A549 (cell line): ENCODE measurements at regions not wholly inside any gene's neighbourhood (a gene's known extent, or its start where the extent isn't known, plus 50 kb on each side); places are given as distances from the start of the nearest gene placed in this dataset.

Source experiments
- ATAC-seq, 2 experiments: fragments of 200-7000 bp in 1 of 2; fragments of >200 bp in 1 of 2; cut with Nextera tagmentation in 1 of 2; cut with Tn5 transposase in 1 of 2; 3 replicates each; pipeline versions ENCODE4 v1.8.0 to v1.9.1; 2018 to 2020; ENCODE audit warnings: mild to moderate bottlenecking in 1 of 2, moderate library complexity in 1 of 2
- CTCF ChIA-PET: fragments of 300-600 bp; sonication (Branson Sonifier 250); formaldehyde crosslinking; extraction: SDS; loops from one replicate; lab custom pipeline; 2021; ENCODE audit warnings: antibody characterized with exemption, inconsistent platforms; lab: Yijun Ruan, JAX
- POLR2A ChIA-PET: fragments of 350-600 bp; formaldehyde crosslinking; extraction: SDS; loops from one replicate; lab custom pipeline; 2021; ENCODE audit warnings: antibody characterized with exemption, inconsistent platforms; lab: Yijun Ruan, JAX
- DNase-seq, 2 experiments: peaks; one replicate each; pipeline versions ENCODE4 v3.0.0 to v3.0.0-alpha.2; 2011 to 2016; ENCODE audit warnings: low read depth in 1 of 2, low spot score in 1 of 2
- FAIRE-seq: peaks from 2 replicates; lab custom pipeline; 2011; peaks lifted over from hg19 to GRCh38; lab: Jason Lieb, UNC
- H3K27ac ChIP-seq, 2 experiments: fragments of >200 bp; sonication (Bioruptor Twin); formaldehyde crosslinking; 3 replicates each; pipeline ENCODE4 v1.5.1; 2016 to 2017
- H3K4me1 ChIP-seq: fragments of >200 bp; sonication (Bioruptor Twin); formaldehyde crosslinking; 3 replicates; pipeline ENCODE4 v1.6.1; 2016
- H3K4me2 ChIP-seq: fragments of >200 bp; sonication (Bioruptor Twin); formaldehyde crosslinking; 3 replicates; pipeline ENCODE4 v1.6.1; 2016
- H3K4me3 ChIP-seq: fragments of >200 bp; sonication (Bioruptor Twin); formaldehyde crosslinking; 3 replicates; pipeline ENCODE4 v1.5.1; 2016
- H3K9me3 ChIP-seq: fragments of >200 bp; sonication (Bioruptor Twin); formaldehyde crosslinking; 3 replicates; pipeline ENCODE4 v1.6.1; 2016
- CHD2 ChIP-seq: fragments of 150-350 bp; IDR thresholded peaks from 2 replicates; pipeline ENCODE4 v1.6.1; 2014; ENCODE audit warnings: low read length; ENCODE audit not compliant: partially characterized antibody
- CHD4 ChIP-seq: fragments of 200-600 bp; sonication (generic); IDR thresholded peaks from 2 replicates; pipeline ENCODE4 v1.6.1; 2016; ENCODE audit warnings: antibody characterized with exemption, mild to moderate bottlenecking, borderline replicate concordance
- E2F6 ChIP-seq: IDR thresholded peaks from 2 replicates; pipeline ENCODE4 v1.6.1; 2012; ENCODE audit warnings: low read depth, borderline replicate concordance
- EP300 ChIP-seq, 2 experiments: fragments of >200 bp; sonication (Bioruptor Twin); formaldehyde crosslinking; IDR thresholded peaks; 2 replicates in 1 of 2; 3 replicates in 1 of 2; pipeline ENCODE4 v1.6.1; 2016 to 2017
- FOSB ChIP-seq: fragments of 250-450 bp; sonication (Bioruptor Pico); IDR thresholded peaks from 2 replicates; pipeline ENCODE4 v1.5.0; 2020; ENCODE audit warnings: mild to moderate bottlenecking, moderate library complexity
- HEYL ChIP-seq: fragments of 250-450 bp; sonication (Bioruptor Pico); IDR thresholded peaks from 2 replicates; pipeline ENCODE4 v1.8.0; 2021; ENCODE audit warnings: mild to moderate bottlenecking, moderate library complexity
- JUN ChIP-seq, 2 experiments: fragments of >200 bp; sonication (Bioruptor Twin); formaldehyde crosslinking; IDR thresholded peaks; 2 replicates in 1 of 2; 3 replicates in 1 of 2; pipeline ENCODE4 v1.6.1; 2016 to 2017
- JUNB ChIP-seq: fragments of >200 bp; sonication (Bioruptor Twin); formaldehyde crosslinking; IDR thresholded peaks from 2 replicates; pipeline ENCODE4 v1.6.1; 2016
- KDM5A ChIP-seq: fragments of 200-600 bp; sonication (generic); IDR thresholded peaks from 2 replicates; pipeline ENCODE4 v1.6.1; 2016; ENCODE audit warnings: antibody characterized with exemption, mild to moderate bottlenecking
- MYC ChIP-seq: IDR thresholded peaks from 2 replicates; pipeline ENCODE4 v1.6.1; 2012; ENCODE audit warnings: mild to moderate bottlenecking, inconsistent platforms, low read length, improper control_type of control experiment, borderline replicate concordance
- POLR2A ChIP-seq: IDR thresholded peaks from 2 replicates; pipeline ENCODE4 v1.6.1; 2012; ENCODE audit warnings: mild to moderate bottlenecking, low read length
- POLR2AphosphoS2 ChIP-seq: conservative IDR thresholded peaks from 2 replicates; pipeline ENCODE4 v1.6.1; 2012; ENCODE audit warnings: low read length, improper control_type of control experiment, inconsistent platforms
- REST ChIP-seq: fragments of 200-600 bp; sonication (generic); IDR thresholded peaks from 2 replicates; pipeline ENCODE4 v1.6.1; 2016; ENCODE audit warnings: antibody characterized with exemption, mild to moderate bottlenecking, moderate library complexity
- RNF2 ChIP-seq: fragments of 200-600 bp; sonication (generic); IDR thresholded peaks from 2 replicates; pipeline ENCODE4 v1.6.1; 2016; ENCODE audit warnings: low read depth, mild to moderate bottlenecking, antibody characterized with exemption, moderate library complexity, borderline replicate concordance
- WGBS: methylation state at CpG from one replicate; pipeline ENCODE4 v1.1.6; 2017; ENCODE audit errors: missing lambda C conversion rate; 5-methylcytosine and 5-hydroxymethylcytosine counted together
- TF ChIP-seq, protein P1 (sequence below): fragments of 150-350 bp; IDR thresholded peaks from 2 replicates; pipeline ENCODE4 v1.6.1; 2014; ENCODE audit warnings: low read depth, mild to moderate bottlenecking, low read length
- TF ChIP-seq, protein P2 (sequence below): fragments of >200 bp; sonication (Bioruptor Twin); formaldehyde crosslinking; IDR thresholded peaks from 3 replicates; pipeline ENCODE4 v1.5.1; 2016
- TF ChIP-seq, protein P3 (sequence below): IDR thresholded peaks from 2 replicates; pipeline ENCODE4 v1.6.1; 2012

DNA sequence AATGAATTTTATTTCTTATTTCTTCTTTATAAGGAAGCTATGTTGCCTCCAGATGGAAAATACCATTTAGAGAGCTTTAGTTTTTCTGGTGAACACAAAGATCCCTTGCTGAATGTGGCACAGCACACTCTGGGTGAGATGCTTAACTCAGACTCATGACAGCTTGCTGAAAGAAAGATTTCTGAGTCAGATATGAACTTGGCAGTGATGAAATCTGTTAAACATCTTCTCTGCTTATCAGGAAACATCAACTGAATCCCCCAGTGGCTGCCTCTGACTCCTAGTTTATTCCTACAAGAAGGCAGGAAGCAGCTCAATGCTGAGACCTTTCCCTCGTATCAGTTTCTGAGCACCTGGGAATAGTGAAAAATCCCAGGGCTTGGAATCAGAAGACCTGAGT, 162.8 kb downstream of the OSR1 start (continued):
- TF ChIP-seq REST (no peak), HEYL (CRISPR knock-in tag) (no peak), E2F6 (no peak), JUN (IDR thresholded peaks at IDR 0.05) (no peak), POLR2AphosphoS2 (no peak)
- TF ChIP-seq, all 56 proteins: peak for 0

- WGBS, result 86% methylated on average over 1 of the region's 1 CpG
- Histone ChIP-seq H3K4me2 (no peak overlapping the region), H3K27ac (no peak overlapping the region), H3K4me1 (no peaks in the 10 kb centered on the region), H3K4me3 (no peak overlapping the region), H3K9me3 (no peaks in the 10 kb centered on the region)
- no peak for DNase-seq
- FAIRE-seq, result no peak
- ATAC-seq, result no peak
- ChIA-PET CTCF (interaction anchor here (0.5 to 0.7 kb wide), 2 partner anchors 43 to 48 kb away, joined by 3 read pairs; no protein-coding TSS in a partner anchor), POLR2A (no interaction called here)
- TF ChIP-seq, protein P1, sequence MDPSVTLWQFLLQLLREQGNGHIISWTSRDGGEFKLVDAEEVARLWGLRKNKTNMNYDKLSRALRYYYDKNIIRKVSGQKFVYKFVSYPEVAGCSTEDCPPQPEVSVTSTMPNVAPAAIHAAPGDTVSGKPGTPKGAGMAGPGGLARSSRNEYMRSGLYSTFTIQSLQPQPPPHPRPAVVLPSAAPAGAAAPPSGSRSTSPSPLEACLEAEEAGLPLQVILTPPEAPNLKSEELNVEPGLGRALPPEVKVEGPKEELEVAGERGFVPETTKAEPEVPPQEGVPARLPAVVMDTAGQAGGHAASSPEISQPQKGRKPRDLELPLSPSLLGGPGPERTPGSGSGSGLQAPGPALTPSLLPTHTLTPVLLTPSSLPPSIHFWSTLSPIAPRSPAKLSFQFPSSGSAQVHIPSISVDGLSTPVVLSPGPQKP, result no peak
- TF ChIP-seq POLR2A (no peak), EP300 (IDR thresholded peaks at IDR 0.05) (no peak), RNF2 (no peak), CHD4 (no peak), JUNB (no peak), MYC (no peak), CHD2 (no peak), FOSB (CRISPR knock-in tag) (no peak), E2F6 (no peak), KDM5A (no peak)
- TF ChIP-seq, protein P2, sequence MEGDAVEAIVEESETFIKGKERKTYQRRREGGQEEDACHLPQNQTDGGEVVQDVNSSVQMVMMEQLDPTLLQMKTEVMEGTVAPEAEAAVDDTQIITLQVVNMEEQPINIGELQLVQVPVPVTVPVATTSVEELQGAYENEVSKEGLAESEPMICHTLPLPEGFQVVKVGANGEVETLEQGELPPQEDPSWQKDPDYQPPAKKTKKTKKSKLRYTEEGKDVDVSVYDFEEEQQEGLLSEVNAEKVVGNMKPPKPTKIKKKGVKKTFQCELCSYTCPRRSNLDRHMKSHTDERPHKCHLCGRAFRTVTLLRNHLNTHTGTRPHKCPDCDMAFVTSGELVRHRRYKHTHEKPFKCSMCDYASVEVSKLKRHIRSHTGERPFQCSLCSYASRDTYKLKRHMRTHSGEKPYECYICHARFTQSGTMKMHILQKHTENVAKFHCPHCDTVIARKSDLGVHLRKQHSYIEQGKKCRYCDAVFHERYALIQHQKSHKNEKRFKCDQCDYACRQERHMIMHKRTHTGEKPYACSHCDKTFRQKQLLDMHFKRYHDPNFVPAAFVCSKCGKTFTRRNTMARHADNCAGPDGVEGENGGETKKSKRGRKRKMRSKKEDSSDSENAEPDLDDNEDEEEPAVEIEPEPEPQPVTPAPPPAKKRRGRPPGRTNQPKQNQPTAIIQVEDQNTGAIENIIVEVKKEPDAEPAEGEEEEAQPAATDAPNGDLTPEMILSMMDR, result no peak
- TF ChIP-seq, protein P3, sequence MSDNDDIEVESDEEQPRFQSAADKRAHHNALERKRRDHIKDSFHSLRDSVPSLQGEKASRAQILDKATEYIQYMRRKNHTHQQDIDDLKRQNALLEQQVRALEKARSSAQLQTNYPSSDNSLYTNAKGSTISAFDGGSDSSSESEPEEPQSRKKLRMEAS, result no peak
- TF ChIP-seq, all 56 proteins: peak for 0
These were observed 169.0 kb downstream of the OSR1 start for GRCh38 chr2:19189391-19189790.
